Stomach smooth muscle (tissue), 2 donors: ENCODE measurements at regions not wholly inside any gene's neighbourhood (a gene's known extent, or its start where the extent isn't known, plus 50 kb on each side); places are given as distances from the start of the nearest gene placed in this dataset.

Source experiments
- H3K27ac ChIP-seq: one replicate; pipeline ENCODE4 v1.7.0; 2013; ENCODE audit warnings: mild to moderate bottlenecking, low read length, inconsistent platforms
- H3K27me3 ChIP-seq, 2 donors: one replicate each; pipeline ENCODE4 v1.7.0; 2013; ENCODE audit warnings: low read length in 2 of 2; ENCODE audit not compliant: insufficient read depth in 2 of 2, control insufficient read depth in 1 of 2
- H3K36me3 ChIP-seq, 2 donors: one replicate each; pipeline ENCODE4 v1.7.0; 2013; ENCODE audit warnings: low read length in 2 of 2; ENCODE audit not compliant: control insufficient read depth in 2 of 2, insufficient read depth in 2 of 2
- H3K4me1 ChIP-seq: one replicate; pipeline ENCODE4 v1.7.0; 2013; ENCODE audit warnings: low read length; ENCODE audit not compliant: control insufficient read depth, insufficient read depth
- H3K4me3 ChIP-seq, 2 donors: one replicate each; pipeline ENCODE4 v1.7.0; 2013; ENCODE audit warnings: low read length in 2 of 2
- H3K9ac ChIP-seq, 2 donors: one replicate each; pipeline ENCODE4 v1.7.0; 2013; ENCODE audit warnings: low read length in 2 of 2, mild to moderate bottlenecking in 1 of 2
- H3K9me3 ChIP-seq, 2 donors: one replicate each; pipeline ENCODE4 v1.7.0; 2013; ENCODE audit warnings: low read length in 2 of 2; ENCODE audit not compliant: control insufficient read depth in 2 of 2
- donor health status: healthy.
- donor health status: Pancreatic carcinoma.

DNA sequence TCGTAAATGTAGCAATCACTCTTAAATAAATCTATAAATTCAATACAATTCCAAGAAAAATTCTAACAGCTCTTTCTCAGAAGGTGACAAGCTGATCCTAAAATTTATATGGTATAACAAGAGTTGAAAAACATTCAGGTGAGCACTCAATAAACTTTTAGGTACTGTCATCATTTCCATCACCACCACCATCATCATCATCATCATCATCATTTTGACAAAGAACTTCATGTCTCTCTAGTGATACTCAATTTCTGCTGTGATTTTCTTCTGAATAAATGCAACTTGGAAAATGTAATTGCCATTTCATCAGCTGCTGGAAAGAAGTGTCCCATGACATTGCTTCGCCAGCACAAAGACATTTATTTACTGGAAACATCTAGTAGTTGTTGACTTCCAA lies 222.9 kb upstream of the IRX5 start:
- no peak overlapping the region for H3K27ac ChIP-seq
- no peaks in the 10 kb centered on the region for H3K27me3 ChIP-seq
- H3K4me1 ChIP-seq: no peaks in the 10 kb centered on the region
- no peak overlapping the region for H3K9ac ChIP-seq
- no peaks in the 10 kb centered on the region for H3K36me3 ChIP-seq
- H3K9me3 ChIP-seq: no peaks in the 10 kb centered on the region
- H3K4me3 ChIP-seq: no peak overlapping the region

DNA sequence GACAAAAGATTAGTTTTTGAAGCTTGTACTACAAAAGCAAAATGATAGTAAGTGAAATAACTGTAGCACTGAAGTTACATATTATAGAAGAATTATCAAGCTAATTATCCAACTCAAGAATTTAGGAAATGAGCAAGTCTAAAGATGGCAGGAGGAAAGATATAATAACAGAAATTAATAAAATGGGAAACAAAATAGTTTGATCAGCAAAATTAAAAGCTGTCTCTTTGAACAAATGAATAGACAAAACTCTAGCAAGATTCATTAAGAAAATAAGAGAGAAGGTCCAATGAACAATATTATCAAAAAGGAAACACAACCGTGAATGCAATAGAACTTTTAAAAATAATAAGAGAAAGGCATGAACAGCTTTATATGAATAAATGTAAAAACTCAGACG lies 224.3 kb upstream of the IRX5 start:
- Histone ChIP-seq H3K4me1 (no peaks in the 10 kb centered on the region), H3K4me3 (no peak overlapping the region), H3K27ac (no peak overlapping the region)

DNA sequence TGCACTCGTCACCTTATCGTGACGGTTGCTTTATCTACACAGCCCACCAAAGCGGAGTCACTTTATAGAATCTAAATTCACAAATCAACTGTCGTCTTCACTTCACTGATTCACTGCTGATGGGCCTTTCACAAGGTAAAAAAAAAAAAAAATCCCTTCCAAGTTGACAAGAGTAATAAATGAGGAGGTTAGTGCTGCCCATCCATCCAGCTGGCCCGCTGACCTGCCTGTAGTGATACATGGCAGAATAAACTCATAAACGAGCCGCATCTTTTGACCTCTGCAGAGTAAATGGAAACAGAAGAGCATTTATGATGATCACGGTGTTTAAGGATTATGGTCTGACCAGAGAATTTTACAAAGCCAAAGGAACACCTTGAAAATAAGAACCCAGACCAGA lies 227.3 kb upstream of the IRX5 start:
- H3K4me3 ChIP-seq: no peak overlapping the region

More for the DNA sequence above, 224.3 kb upstream of the IRX5 start:
- H3K36me3 ChIP-seq: no peaks in the 10 kb centered on the region
- H3K9ac ChIP-seq: no peak overlapping the region
- peaks cover 0 to under 1% of the 10 kb centered on the region in 2 donors for H3K9me3 ChIP-seq
- H3K27me3 ChIP-seq: no peaks in the 10 kb centered on the region

DNA sequence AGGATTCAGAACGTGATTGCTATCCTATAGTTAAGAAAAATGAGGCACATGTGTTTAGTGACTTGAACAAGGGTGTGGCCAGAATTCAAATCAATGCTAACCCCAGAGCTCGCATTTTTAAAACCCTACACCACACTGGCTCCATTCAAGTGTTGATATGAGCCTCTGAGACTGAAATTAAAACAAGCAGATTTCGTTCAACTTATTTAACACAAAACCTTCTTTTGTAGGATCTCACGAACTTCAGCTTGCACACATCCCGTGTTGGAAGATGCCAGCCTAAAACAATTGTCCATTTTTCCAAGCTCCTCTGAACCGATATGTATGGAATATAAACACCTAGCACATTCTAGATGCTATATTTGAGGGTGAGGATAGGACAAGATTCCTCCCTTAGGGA lies 231.0 kb upstream of the IRX5 start:
- H3K27me3 ChIP-seq: peaks cover 0 to 2% of the 10 kb centered on the region in 2 donors
- H3K4me3 ChIP-seq: no peak overlapping the region
- H3K9me3 ChIP-seq: peaks cover 4 to 5% of the 10 kb centered on the region in 2 donors
- H3K36me3 ChIP-seq: no peaks in the 10 kb centered on the region
- no peak overlapping the region for H3K27ac ChIP-seq
- H3K4me1 ChIP-seq: no peaks in the 10 kb centered on the region
- H3K9ac ChIP-seq: no peak overlapping the region

More for the DNA sequence above, 227.3 kb upstream of the IRX5 start:
- Histone ChIP-seq H3K9me3 (peaks cover 4 to 5% of the 10 kb centered on the region in 2 donors), H3K36me3 (no peaks in the 10 kb centered on the region), H3K4me1 (no peaks in the 10 kb centered on the region), H3K27ac (no peak overlapping the region), H3K27me3 (no peaks in the 10 kb centered on the region), H3K9ac (no peak overlapping the region)

DNA sequence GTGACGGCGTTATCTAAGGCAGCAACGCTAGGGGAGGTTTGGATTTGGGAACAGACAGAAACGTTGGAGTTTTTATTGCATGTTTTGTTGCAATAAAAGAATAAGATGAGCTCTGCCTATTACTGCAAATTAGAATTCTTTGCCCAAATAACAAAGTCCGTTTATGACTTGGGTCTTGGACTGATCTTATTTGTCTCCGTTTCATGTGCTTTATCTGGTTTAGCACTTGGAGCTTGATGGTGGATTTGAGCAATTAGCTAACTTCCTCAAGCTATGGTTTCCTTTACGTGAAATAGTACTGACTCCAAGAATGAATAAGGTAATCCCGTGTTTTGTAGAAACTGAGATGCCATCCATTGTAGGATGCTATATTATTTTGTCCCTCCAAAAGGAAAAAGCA lies 233.0 kb upstream of the IRX5 start:
- Histone ChIP-seq H3K9me3 (peaks cover 4 to 6% of the 10 kb centered on the region in 2 donors), H3K9ac (no peak overlapping the region), H3K36me3 (no peaks in the 10 kb centered on the region), H3K27me3 (peaks cover 0 to 2% of the 10 kb centered on the region in 2 donors), H3K27ac (no peak overlapping the region), H3K4me3 (no peak overlapping the region), H3K4me1 (no peaks in the 10 kb centered on the region)

DNA sequence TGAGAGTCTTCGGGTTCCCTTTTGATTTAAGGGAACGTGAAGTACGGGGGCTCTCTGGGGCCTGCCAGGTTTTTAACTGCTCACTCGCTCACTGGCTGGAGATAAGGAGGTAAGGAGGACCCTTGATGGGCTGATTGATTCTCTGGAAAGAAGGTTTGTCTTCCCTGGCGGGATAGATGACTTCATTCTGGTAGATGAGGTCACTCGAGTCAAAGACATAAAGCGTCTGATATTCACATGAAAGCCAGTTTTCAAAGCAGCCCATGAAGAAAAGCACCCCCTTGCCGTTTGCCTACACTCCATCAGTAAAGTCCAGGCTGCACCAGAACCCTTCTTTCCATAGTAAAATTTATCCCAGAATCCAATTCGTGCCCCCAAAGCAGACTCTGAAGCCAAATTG lies 233.7 kb upstream of the IRX5 start:
- no peak overlapping the region for H3K4me3 ChIP-seq
- H3K4me1 ChIP-seq: no peaks in the 10 kb centered on the region
- peaks cover 7 to 9% of the 10 kb centered on the region in 2 donors for H3K9me3 ChIP-seq
- no peak overlapping the region for H3K9ac ChIP-seq
- peaks cover 0 to 2% of the 10 kb centered on the region in 2 donors for H3K27me3 ChIP-seq
- no peaks in the 10 kb centered on the region for H3K36me3 ChIP-seq
- H3K27ac ChIP-seq: no peak overlapping the region

DNA sequence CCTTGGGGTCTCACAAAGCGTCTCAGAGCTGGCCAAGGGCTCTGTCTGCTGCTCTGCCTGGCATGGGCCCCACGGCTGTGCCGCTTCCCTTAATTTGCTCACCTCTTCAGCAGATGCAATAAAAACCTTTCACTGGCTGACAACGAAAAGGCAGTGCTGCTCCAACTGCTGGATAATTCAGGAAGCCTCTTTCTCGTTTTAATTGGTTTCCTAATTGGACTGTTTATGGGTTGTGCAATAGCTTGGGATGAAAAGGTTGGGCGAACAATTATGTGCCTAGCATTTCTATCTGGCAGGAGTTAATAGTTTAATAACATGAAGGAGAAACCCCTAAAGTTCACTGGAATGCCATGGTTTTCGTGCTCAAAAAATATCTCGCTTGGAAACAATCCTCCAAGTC lies 234.1 kb upstream of the IRX5 start:
- peaks cover 7 to 9% of the 10 kb centered on the region in 2 donors for H3K9me3 ChIP-seq

DNA sequence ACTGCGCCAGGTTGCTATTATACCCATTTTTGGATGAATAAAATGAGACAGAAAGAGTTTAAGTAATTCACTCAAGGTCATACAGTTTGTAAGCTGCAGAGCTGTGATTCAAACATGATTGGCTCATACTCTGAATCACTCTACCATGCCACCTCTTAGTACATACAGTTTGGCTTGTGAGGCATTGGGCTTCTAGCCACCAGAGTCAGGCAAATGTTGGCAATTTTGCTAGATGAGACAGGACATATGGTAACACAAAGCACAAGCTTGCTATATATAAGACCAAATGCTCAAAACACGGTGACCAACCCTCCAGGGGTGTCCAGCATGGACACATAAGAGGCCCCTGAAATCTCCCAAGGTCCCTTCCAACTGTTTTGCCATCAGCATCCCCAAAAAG lies 236.0 kb upstream of the IRX5 start:
- Histone ChIP-seq H3K27ac (no peak overlapping the region), H3K36me3 (no peaks in the 10 kb centered on the region), H3K4me1 (no peaks in the 10 kb centered on the region), H3K9ac (no peak overlapping the region), H3K4me3 (no peak overlapping the region), H3K27me3 (peaks cover 0 to 2% of the 10 kb centered on the region in 2 donors), H3K9me3 (peaks cover 3 to 4% of the 10 kb centered on the region in 2 donors)

More for the DNA sequence above, 234.1 kb upstream of the IRX5 start:
- Histone ChIP-seq H3K4me3 (no peak overlapping the region), H3K36me3 (no peaks in the 10 kb centered on the region), H3K4me1 (no peaks in the 10 kb centered on the region), H3K27me3 (peaks cover 0 to 2% of the 10 kb centered on the region in 2 donors), H3K27ac (no peak overlapping the region), H3K9ac (no peak overlapping the region)

DNA sequence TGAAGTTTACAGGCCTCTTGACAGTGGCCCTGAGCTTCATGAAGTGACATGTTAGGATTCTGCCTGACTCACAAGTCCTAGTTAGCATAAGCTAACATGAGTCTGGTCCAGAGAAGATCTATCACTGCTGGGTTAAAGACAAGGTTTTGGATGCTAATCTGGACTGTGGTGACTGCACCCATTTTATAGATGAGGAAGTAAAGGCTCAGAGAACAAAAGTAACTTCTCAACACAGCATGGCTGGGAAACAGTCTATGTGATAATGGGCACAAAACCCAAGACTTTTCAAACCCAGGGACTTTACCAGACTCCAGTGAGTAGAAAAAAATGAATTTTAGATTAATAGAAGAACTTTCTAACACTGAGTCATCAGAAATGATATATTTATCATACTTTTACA lies 236.8 kb upstream of the IRX5 start:
- Histone ChIP-seq H3K36me3 (no peaks in the 10 kb centered on the region), H3K9ac (no peak overlapping the region), H3K27me3 (peaks cover 0 to 2% of the 10 kb centered on the region in 2 donors), H3K4me3 (no peak overlapping the region), H3K9me3 (peaks cover 3 to 4% of the 10 kb centered on the region in 2 donors), H3K27ac (no peak overlapping the region), H3K4me1 (no peaks in the 10 kb centered on the region)

DNA sequence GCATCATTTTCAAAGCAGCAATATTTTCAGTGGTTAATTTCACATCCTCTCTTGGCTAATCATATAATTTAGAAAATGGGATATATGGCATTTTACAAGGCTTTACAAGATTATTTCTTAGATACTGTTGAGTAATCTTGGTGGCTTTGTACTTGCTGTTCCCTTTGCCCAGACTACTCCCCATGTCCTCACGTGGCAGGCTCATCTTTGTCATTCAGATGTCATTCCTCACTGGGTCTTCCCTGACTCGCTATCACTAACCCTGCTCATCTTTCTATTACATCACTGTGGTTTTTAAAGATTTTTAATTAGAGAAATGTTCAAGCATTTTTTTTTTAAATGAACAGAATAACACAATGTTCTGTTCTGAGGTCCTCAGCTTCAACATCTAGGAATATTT lies 240.0 kb upstream of the IRX5 start:
- H3K4me1 ChIP-seq: no peaks in the 10 kb centered on the region
- no peak overlapping the region for H3K9ac ChIP-seq
- no peak overlapping the region for H3K27ac ChIP-seq
- no peaks in the 10 kb centered on the region for H3K36me3 ChIP-seq
- peaks cover 0 to 2% of the 10 kb centered on the region in 2 donors for H3K27me3 ChIP-seq
- peaks cover 3 to 4% of the 10 kb centered on the region in 2 donors for H3K9me3 ChIP-seq
- H3K4me3 ChIP-seq: no peak overlapping the region

DNA sequence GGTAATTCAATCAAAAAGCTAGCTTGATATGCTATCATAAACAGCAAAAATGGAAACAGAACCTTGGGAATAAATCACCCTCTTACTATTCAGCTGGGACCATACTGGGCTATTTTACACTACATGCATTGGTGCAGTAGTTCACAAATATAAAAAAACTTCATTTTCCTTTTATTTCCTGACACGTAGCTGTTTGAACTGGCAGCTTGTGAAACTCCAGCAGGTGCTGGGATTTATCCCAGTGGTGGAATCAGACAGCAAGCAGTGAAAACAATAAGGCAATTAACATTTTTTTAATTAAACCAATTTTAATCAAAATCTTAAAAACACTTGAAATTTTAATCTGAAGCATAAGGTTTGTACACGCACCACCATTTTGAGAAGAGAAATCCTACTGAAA lies 240.4 kb upstream of the IRX5 start:
- Histone ChIP-seq H3K9me3 (peaks cover 3 to 4% of the 10 kb centered on the region in 2 donors), H3K4me1 (no peaks in the 10 kb centered on the region), H3K27ac (no peak overlapping the region), H3K27me3 (peaks cover 0 to 1% of the 10 kb centered on the region in 2 donors), H3K9ac (no peak overlapping the region), H3K4me3 (no peak overlapping the region), H3K36me3 (no peaks in the 10 kb centered on the region)
